ENCODE measurements at regions not wholly inside any gene's neighbourhood (a gene's known extent, or its start where the extent isn't known, plus 50 kb on each side); places are given as distances from the start of the nearest gene placed in this dataset.

DNA sequence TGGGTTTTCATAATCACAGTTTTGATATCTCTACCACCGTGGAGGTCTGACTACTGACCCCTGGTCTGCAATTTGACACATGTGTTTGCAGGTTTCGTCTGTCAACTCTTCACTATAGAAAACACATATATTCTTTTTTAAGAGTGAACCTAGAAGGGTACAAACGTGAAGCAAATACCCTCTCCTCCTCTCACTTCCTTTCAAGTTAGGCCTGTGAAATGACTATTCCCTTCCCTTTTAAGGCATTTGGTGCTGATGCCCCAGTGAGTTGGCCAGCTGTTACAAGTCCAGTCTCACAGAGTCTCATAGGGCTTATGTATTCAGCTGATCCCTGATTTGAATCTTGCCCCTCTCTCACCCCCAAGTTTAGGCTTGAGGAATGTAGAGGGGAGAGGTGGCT is 742.0 kb upstream of the IGFBP3 start:
- H3K27ac ChIP-seq: no peak overlapping the region
- no peaks in the 10 kb centered on the region for H3K4me1 ChIP-seq
- TF ChIP-seq, protein P1, sequence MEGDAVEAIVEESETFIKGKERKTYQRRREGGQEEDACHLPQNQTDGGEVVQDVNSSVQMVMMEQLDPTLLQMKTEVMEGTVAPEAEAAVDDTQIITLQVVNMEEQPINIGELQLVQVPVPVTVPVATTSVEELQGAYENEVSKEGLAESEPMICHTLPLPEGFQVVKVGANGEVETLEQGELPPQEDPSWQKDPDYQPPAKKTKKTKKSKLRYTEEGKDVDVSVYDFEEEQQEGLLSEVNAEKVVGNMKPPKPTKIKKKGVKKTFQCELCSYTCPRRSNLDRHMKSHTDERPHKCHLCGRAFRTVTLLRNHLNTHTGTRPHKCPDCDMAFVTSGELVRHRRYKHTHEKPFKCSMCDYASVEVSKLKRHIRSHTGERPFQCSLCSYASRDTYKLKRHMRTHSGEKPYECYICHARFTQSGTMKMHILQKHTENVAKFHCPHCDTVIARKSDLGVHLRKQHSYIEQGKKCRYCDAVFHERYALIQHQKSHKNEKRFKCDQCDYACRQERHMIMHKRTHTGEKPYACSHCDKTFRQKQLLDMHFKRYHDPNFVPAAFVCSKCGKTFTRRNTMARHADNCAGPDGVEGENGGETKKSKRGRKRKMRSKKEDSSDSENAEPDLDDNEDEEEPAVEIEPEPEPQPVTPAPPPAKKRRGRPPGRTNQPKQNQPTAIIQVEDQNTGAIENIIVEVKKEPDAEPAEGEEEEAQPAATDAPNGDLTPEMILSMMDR (IDR thresholded peaks at IDR 0.05): no peak
- peaks cover 0 to 16% of the 10 kb centered on the region in 2 donors for H3K9me3 ChIP-seq
- H3K36me3 ChIP-seq: no peaks in the 10 kb centered on the region
- no peak for ATAC-seq
- no peak for DNase-seq
- H3K4me3 ChIP-seq: no peak overlapping the region
- no peaks in the 10 kb centered on the region for H3K27me3 ChIP-seq
- intact Hi-C loops (cut with DNase I): no loop called here

DNA sequence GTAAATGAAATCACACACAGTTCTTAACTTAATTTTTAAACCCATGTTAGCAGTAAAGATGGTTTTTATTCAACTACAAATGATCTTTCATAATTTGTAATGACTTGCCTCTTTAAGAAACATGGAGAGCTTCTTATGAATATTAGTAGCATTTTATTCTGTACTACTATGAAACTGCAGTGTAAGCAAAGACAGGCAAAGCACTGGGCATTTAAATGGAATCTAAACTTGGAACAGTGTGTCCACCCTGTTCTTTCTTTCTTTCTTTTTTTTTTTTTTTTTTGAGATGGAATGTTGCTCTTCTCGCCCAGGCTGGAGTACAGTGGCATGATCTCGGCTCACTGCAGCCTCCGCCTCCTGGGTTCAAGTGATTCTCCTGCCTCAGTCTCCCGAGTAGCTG is 740.4 kb upstream of the IGFBP3 start:
- no peaks in the 10 kb centered on the region for H3K36me3 ChIP-seq
- no peaks in the 10 kb centered on the region for H3K27me3 ChIP-seq
- TF ChIP-seq, protein P1 (IDR thresholded peaks at IDR 0.05): no peak
- no peak overlapping the region for H3K27ac ChIP-seq
- DNase-seq (peak in 1 of 4 donors; percentile 3), ATAC-seq (no peak)
- no peaks in the 10 kb centered on the region for H3K4me1 ChIP-seq
- no peak overlapping the region for H3K4me3 ChIP-seq
- H3K9me3 ChIP-seq: peaks cover 0 to 8% of the 10 kb centered on the region in 2 donors
- intact Hi-C loops (cut with DNase I): no loop called here

DNA sequence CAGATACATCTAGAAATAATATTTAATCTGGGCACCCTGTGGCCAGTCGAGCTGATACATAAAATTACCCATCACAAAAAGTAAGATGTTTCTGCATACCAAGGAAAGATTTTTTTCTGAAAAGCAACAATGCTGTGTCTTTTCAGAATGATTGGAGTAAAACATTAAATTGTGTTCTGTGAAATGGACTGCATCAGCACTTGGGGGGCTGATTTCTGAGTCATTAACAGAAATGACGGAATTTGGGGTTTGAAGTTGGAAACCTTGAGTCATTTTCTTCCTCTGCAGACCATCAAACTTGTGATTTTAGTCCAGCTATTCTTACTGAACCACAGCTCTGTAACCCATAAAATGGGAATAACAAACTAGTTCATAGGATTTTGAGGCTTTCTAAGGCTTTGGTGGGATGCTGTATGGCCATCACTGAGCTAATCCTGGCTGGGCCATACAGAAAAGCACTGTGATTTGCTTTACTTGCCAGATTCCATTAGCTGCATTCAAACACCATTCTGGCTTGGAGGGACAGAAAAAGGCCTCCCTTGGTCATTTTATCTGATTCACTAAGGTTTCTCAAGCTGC is 739.4 kb upstream of the IGFBP3 start:
- intact Hi-C loops (cut with DNase I): no loop called here
- peaks cover 0 to 7% of the 10 kb centered on the region in 2 donors for H3K9me3 ChIP-seq
- no peak overlapping the region for H3K4me3 ChIP-seq
- no peak overlapping the region for H3K27ac ChIP-seq
- no peak for DNase-seq
- no peaks in the 10 kb centered on the region for H3K4me1 ChIP-seq
- no peaks in the 10 kb centered on the region for H3K36me3 ChIP-seq
- TF ChIP-seq, protein P1 (IDR thresholded peaks at IDR 0.05): no peak
- no peak for ATAC-seq
- no peaks in the 10 kb centered on the region for H3K27me3 ChIP-seq

DNA sequence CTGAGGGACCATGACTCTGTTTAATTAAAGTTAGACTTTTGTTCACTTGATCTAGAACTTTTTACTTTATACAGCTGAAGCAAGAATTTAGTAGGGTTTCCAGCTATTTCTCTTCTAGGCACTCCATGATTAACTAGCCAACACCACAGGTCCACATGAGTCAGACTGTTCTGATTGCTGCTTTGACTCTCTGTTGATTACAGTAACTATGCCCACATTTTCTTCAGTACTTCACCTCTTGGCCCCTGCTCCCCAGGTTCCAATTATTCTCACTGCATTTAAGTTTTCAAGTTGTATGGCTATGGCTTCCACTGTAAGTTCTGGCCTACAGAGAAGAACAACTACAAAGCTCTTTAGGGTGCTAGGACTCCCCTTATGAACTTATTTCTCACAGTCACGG is 737.2 kb upstream of the IGFBP3 start:
- Histone ChIP-seq H3K27ac (no peak overlapping the region), H3K9me3 (peaks cover 0 to 7% of the 10 kb centered on the region in 2 donors), H3K27me3 (no peaks in the 10 kb centered on the region), H3K4me3 (no peak overlapping the region), H3K4me1 (no peaks in the 10 kb centered on the region), H3K36me3 (no peaks in the 10 kb centered on the region)
- TF ChIP-seq, protein P1 (IDR thresholded peaks at IDR 0.05): no peak
- DNase-seq (no peak), ATAC-seq (no peak)
- intact Hi-C loops (cut with DNase I): no loop called here

DNA sequence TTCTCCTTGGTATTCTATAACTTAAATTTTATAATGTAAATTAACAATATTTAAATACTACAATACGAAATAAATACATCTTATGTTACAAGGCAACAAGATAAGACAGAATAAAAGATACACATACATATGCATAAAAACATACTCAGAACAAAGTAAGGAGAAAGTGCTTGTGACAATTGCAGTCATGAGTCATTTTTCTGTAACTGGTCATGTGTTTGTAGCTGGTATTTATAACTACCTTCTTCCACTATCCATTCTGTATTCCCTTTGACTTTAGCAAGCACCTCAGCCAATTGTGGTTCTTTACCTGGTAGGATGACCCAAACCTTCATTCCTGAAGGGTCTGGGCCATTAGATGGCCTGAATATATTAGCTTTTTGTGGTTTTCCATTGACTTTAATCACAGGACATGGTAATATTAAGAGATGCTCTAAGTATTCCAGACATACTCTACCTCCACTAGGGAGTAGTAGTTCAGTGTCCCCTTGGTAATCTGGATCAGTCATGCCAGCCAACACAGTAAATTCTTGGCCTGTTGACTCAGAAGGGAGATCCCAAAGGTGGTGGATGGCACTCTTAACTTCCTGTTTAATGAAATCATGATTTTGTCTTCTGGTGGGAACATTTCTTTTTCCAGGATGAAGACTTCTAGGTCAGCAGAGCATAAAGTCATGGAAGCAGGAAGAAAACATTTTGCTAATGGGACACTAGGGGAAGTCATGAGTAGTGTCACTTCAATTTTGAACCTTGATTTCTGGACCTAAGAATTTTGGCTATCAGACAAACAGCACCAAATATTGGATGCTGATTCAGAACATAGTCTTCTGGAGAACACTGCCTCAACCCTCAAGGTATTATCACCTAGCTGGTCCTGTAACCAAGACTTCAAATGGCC is 733.7 kb upstream of the IGFBP3 start:
- ATAC-seq: no peak
- Histone ChIP-seq H3K27ac (no peak overlapping the region), H3K36me3 (no peaks in the 10 kb centered on the region), H3K27me3 (no peaks in the 10 kb centered on the region), H3K9me3 (peaks cover 0 to 7% of the 10 kb centered on the region in 2 donors), H3K4me3 (no peak overlapping the region), H3K4me1 (no peaks in the 10 kb centered on the region)
- DNase-seq: no peak
- TF ChIP-seq, protein P1 (IDR thresholded peaks at IDR 0.05): no peak
- intact Hi-C loops (cut with DNase I): no loop called here

Data from left lung (tissue), 4 donors.